T-cell (primary cell): ENCODE measurements at regions not wholly inside any gene's neighbourhood (a gene's known extent, or its start where the extent isn't known, plus 50 kb on each side); places are given as distances from the start of the nearest gene placed in this dataset.
"Not testable (repeated sequence)": the region's sequence is repeated elsewhere in the genome, so short reads cannot be mapped to it uniquely, and the experiment has no call there.

Experiments
- ATAC-seq, 4 experiments: fragments of 200-7000 bp in 3 of 4; fragments of 150-1000 bp in 1 of 4; cut with Tn5 transposase; replicated peaks in 1 of 4; 1 replicate in 3 of 4; 2 replicates in 1 of 4; pipeline ENCODE4 v1.10.0; 2021; ENCODE audit warnings: moderate library complexity in 3 of 4, mild to moderate bottlenecking in 2 of 4, moderate number of reproducible peaks in 1 of 4
- CTCF ChIA-PET, 2 donors: fragments of 300-600 bp; sonication (Branson Sonifier 250); formaldehyde crosslinking; loops; one replicate each; lab custom pipeline; 2022; ENCODE audit warnings: antibody characterized with exemption in 2 of 2; lab: Charles Lee
- POLR2A ChIA-PET, 2 donors: fragments of 300-600 bp; sonication (Branson Sonifier 250); formaldehyde crosslinking; loops; one replicate each; lab custom pipeline; 2022; ENCODE audit warnings: antibody characterized with exemption in 2 of 2; lab: Charles Lee
- DNase-seq, 35 experiments: peaks; one replicate each; pipeline versions ENCODE4 v3.0.0 to v3.0.0-alpha.2; 2013 to 2023
- H3K27ac ChIP-seq: one replicate; pipeline ENCODE4 v1.5.1; 2013; ENCODE audit warnings: low read length
- H3K27me3 ChIP-seq, 2 experiments: replicated peaks in 1 of 2; 1 replicate in 1 of 2; 2 replicates in 1 of 2; pipeline versions ENCODE4 v1.6.1 to v1.7.0; 2013; ENCODE audit warnings: low read length in 1 of 2, mixed read lengths in 1 of 2; ENCODE audit not compliant: control insufficient read depth in 2 of 2, insufficient read depth in 2 of 2; ENCODE audit errors: extremely low read depth in 1 of 2
- H3K36me3 ChIP-seq, 2 donors: 1 replicate in 1 of 2; 2 replicates in 1 of 2; pipeline versions ENCODE4 v1.6.1 to v1.7.0; 2013; ENCODE audit warnings: low read length in 1 of 2; ENCODE audit not compliant: control insufficient read depth in 2 of 2, insufficient read depth in 1 of 2; ENCODE audit errors: extremely low read depth in 1 of 2
- H3K4me1 ChIP-seq, 2 experiments: 1 replicate in 1 of 2; 2 replicates in 1 of 2; pipeline versions ENCODE4 v1.6.1 to v1.7.0; 2013; ENCODE audit warnings: low read length in 2 of 2, mixed read lengths in 1 of 2; ENCODE audit not compliant: insufficient read depth in 2 of 2, control insufficient read depth in 1 of 2; ENCODE audit errors: extremely low read depth in 1 of 2
- H3K4me3 ChIP-seq, 2 donors: 1 replicate in 1 of 2; 2 replicates in 1 of 2; pipeline versions ENCODE4 v1.5.1 to v1.7.0; 2013; ENCODE audit warnings: mild to moderate bottlenecking in 2 of 2, low read length in 1 of 2, moderate library complexity in 1 of 2; ENCODE audit not compliant: control insufficient read depth in 1 of 2; ENCODE audit errors: extremely low read depth in 1 of 2
- H3K9me3 ChIP-seq: 2 replicates; pipeline ENCODE4 v1.7.0; 2013
- H3K27ac Mint-ChIP-seq, 2 donors: one replicate each; pipeline ENCODE4 v1.8.0; 2020 to 2021; ENCODE audit warnings: mild to moderate bottlenecking in 2 of 2, mixed read lengths in 2 of 2
- H3K27me3 Mint-ChIP-seq, 2 donors: one replicate each; pipeline ENCODE4 v1.8.0; 2021 to 2022; ENCODE audit warnings: mixed read lengths in 2 of 2
- H3K36me3 Mint-ChIP-seq: one replicate; pipeline ENCODE4 v1.8.0; 2021; ENCODE audit warnings: mixed read lengths
- H3K4me1 Mint-ChIP-seq, 3 donors: one replicate each; pipeline ENCODE4 v1.8.0; 2020 to 2022; ENCODE audit warnings: mixed read lengths in 3 of 3, mild to moderate bottlenecking in 1 of 3
- H3K4me3 Mint-ChIP-seq, 3 donors: one replicate each; pipeline ENCODE4 v1.8.0; 2020 to 2022; ENCODE audit warnings: mild to moderate bottlenecking in 3 of 3, mixed read lengths in 3 of 3, moderate library complexity in 3 of 3
- H3K9me3 Mint-ChIP-seq, 3 donors: one replicate each; pipeline ENCODE4 v1.8.0; 2020 to 2022; ENCODE audit warnings: mixed read lengths in 3 of 3
- WGBS: methylation state at CpG from one replicate; pipeline ENCODE4 v1.1.5; 2013; ENCODE audit warnings: missing lambda C conversion rate; ENCODE audit not compliant: insufficient coverage; 5-methylcytosine and 5-hydroxymethylcytosine counted together

- WGBS = no CpG with 5 or more reads among the region's 2 CpGs
- H3K27ac ChIP-seq, H3K27me3 Mint-ChIP-seq, H3K9me3 ChIP-seq, POLR2A ChIA-PET, H3K4me3 Mint-ChIP-seq, H3K4me1 ChIP-seq, H3K27ac Mint-ChIP-seq, DNase-seq, H3K4me1 Mint-ChIP-seq, H3K27me3 ChIP-seq, H3K36me3 ChIP-seq, H3K36me3 Mint-ChIP-seq, ATAC-seq, H3K4me3 ChIP-seq, CTCF ChIA-PET, H3K9me3 Mint-ChIP-seq: not testable (repeated sequence)
Measured at GRCh38 chr15:20473465-20473864, 68.1 kb downstream of the GOLGA6L6 start.

- H3K4me3 Mint-ChIP-seq, H3K36me3 Mint-ChIP-seq, H3K4me1 Mint-ChIP-seq, H3K27ac Mint-ChIP-seq, H3K4me1 ChIP-seq, H3K27me3 ChIP-seq, CTCF ChIA-PET, H3K9me3 Mint-ChIP-seq, H3K36me3 ChIP-seq, H3K4me3 ChIP-seq, H3K27me3 Mint-ChIP-seq, ATAC-seq, H3K27ac ChIP-seq, POLR2A ChIA-PET, DNase-seq, H3K9me3 ChIP-seq: not testable (repeated sequence)
- no CpG with 5 or more reads among the region's 4 CpGs for WGBS
Measured at GRCh38 chr15:20472983-20473382, 68.6 kb downstream of the GOLGA6L6 start.

- CTCF ChIA-PET, H3K4me1 ChIP-seq: not testable (repeated sequence)
Measured at GRCh38 chr15:20470810-20471209, 70.8 kb downstream of the GOLGA6L6 start.

GRCh38 chr15:20441138-20441537 lies 100.5 kb downstream of the GOLGA6L6 start:
- H3K36me3 ChIP-seq, H3K27ac Mint-ChIP-seq, H3K27me3 ChIP-seq, CTCF ChIA-PET, H3K27me3 Mint-ChIP-seq, H3K4me1 Mint-ChIP-seq, H3K4me3 ChIP-seq, H3K9me3 Mint-ChIP-seq, DNase-seq, H3K36me3 Mint-ChIP-seq, POLR2A ChIA-PET, H3K27ac ChIP-seq, H3K4me1 ChIP-seq, ATAC-seq, H3K4me3 Mint-ChIP-seq, H3K9me3 ChIP-seq: not testable (repeated sequence)
- 100% methylated on average over 1 of the region's 3 CpGs for WGBS

More at GRCh38 chr15:20470810-20471209, 70.8 kb downstream of the GOLGA6L6 start:
- H3K27ac ChIP-seq, DNase-seq, H3K27me3 ChIP-seq, H3K27me3 Mint-ChIP-seq, ATAC-seq, H3K9me3 Mint-ChIP-seq, H3K36me3 Mint-ChIP-seq, H3K4me3 Mint-ChIP-seq, H3K9me3 ChIP-seq, H3K4me3 ChIP-seq, POLR2A ChIA-PET, H3K36me3 ChIP-seq, H3K27ac Mint-ChIP-seq, H3K4me1 Mint-ChIP-seq: not testable (repeated sequence)
- no CpG with 5 or more reads among the region's 6 CpGs for WGBS

GRCh38 chr15:20440390-20440789 lies 101.2 kb downstream of the GOLGA6L6 start:
- H3K27ac ChIP-seq, H3K27me3 Mint-ChIP-seq, H3K9me3 ChIP-seq, H3K36me3 Mint-ChIP-seq, H3K9me3 Mint-ChIP-seq, H3K4me1 ChIP-seq, H3K4me3 ChIP-seq, ATAC-seq, H3K4me3 Mint-ChIP-seq, H3K27me3 ChIP-seq, H3K27ac Mint-ChIP-seq, H3K4me1 Mint-ChIP-seq, POLR2A ChIA-PET, H3K36me3 ChIP-seq, CTCF ChIA-PET, DNase-seq: not testable (repeated sequence)
- WGBS = 86% methylated on average over 9 of the region's 11 CpGs

- H3K4me1 Mint-ChIP-seq, POLR2A ChIA-PET: not testable (repeated sequence)
Measured at GRCh38 chr15:20439111-20439510, 102.5 kb downstream of the GOLGA6L6 start.

GRCh38 chr15:20438255-20438654 lies 103.3 kb downstream of the GOLGA6L6 start:
- POLR2A ChIA-PET, H3K27me3 Mint-ChIP-seq, H3K4me1 Mint-ChIP-seq, ATAC-seq, H3K36me3 ChIP-seq, H3K36me3 Mint-ChIP-seq, DNase-seq, H3K4me3 Mint-ChIP-seq, H3K27ac ChIP-seq, H3K9me3 Mint-ChIP-seq, CTCF ChIA-PET, H3K4me3 ChIP-seq, H3K9me3 ChIP-seq, H3K27ac Mint-ChIP-seq, H3K4me1 ChIP-seq, H3K27me3 ChIP-seq: not testable (repeated sequence)
- WGBS = no CpG with 5 or more reads among the region's 8 CpGs

More at GRCh38 chr15:20439111-20439510, 102.5 kb downstream of the GOLGA6L6 start:
- H3K9me3 Mint-ChIP-seq, H3K9me3 ChIP-seq, H3K4me3 ChIP-seq, H3K27me3 ChIP-seq, H3K4me1 ChIP-seq, H3K27ac Mint-ChIP-seq, CTCF ChIA-PET, H3K36me3 Mint-ChIP-seq, H3K27ac ChIP-seq, H3K4me3 Mint-ChIP-seq, H3K36me3 ChIP-seq, DNase-seq, H3K27me3 Mint-ChIP-seq, ATAC-seq: not testable (repeated sequence)
- WGBS = 88% methylated on average over 4 of the region's 15 CpGs
